ENCODE measurements at regions not wholly inside any gene's neighbourhood (a gene's known extent, or its start where the extent isn't known, plus 50 kb on each side); places are given as distances from the start of the nearest gene placed in this dataset.

GRCh38 chr19:31109636-31110035 lies 239.6 kb downstream of the TSHZ3 start:
- ATAC-seq: no peak
- Mint-ChIP-seq H3K4me3 (no peak overlapping the region), H3K4me1 (peaks cover 8% of the 10 kb centered on the region), H3K27ac (no peak overlapping the region), H3K36me3 (ENCODE audit: low read depth) (no peaks in the 10 kb centered on the region), H3K27me3 (peaks cover 60% of the 10 kb centered on the region)
- DNase-seq: no peak
- no peaks in the 10 kb centered on the region for H3K9me3 ChIP-seq (ENCODE audit: control insufficient read depth, low read length, poor library complexity, severe bottlenecking)

GRCh38 chr19:31107096-31107495 lies 242.1 kb downstream of the TSHZ3 start:
- no peaks in the 10 kb centered on the region for H3K9me3 ChIP-seq (ENCODE audit: control insufficient read depth, low read length, poor library complexity, severe bottlenecking)
- ATAC-seq (no peak), DNase-seq (no peak)
- no peaks in the 10 kb centered on the region for H3K36me3 Mint-ChIP-seq (ENCODE audit: low read depth)
- peaks cover 40% of the 10 kb centered on the region for H3K27me3 Mint-ChIP-seq
- H3K4me3 Mint-ChIP-seq: no peak overlapping the region
- H3K27ac Mint-ChIP-seq: no peak overlapping the region
- peaks cover 13% of the 10 kb centered on the region for H3K4me1 Mint-ChIP-seq

GRCh38 chr19:31105761-31106160 lies 243.5 kb downstream of the TSHZ3 start:
- Mint-ChIP-seq H3K27me3 (peaks cover 31% of the 10 kb centered on the region), H3K27ac (peak overlapping the region; percentile 6), H3K4me1 (peaks cover 15% of the 10 kb centered on the region), H3K4me3 (no peak overlapping the region), H3K36me3 (ENCODE audit: low read depth) (no peaks in the 10 kb centered on the region)
- no peak for DNase-seq
- ATAC-seq: no peak
- H3K9me3 ChIP-seq (ENCODE audit: control insufficient read depth, low read length, poor library complexity, severe bottlenecking): no peaks in the 10 kb centered on the region

- no peak for DNase-seq
- Mint-ChIP-seq H3K4me3 (no peak overlapping the region), H3K4me1 (peaks cover 11% of the 10 kb centered on the region), H3K36me3 (ENCODE audit: low read depth) (no peaks in the 10 kb centered on the region), H3K27me3 (peaks cover 25% of the 10 kb centered on the region), H3K27ac (no peak overlapping the region)
- no peak for ATAC-seq
- no peaks in the 10 kb centered on the region for H3K9me3 ChIP-seq (ENCODE audit: control insufficient read depth, low read length, poor library complexity, severe bottlenecking)
These were observed 244.8 kb downstream of the TSHZ3 start for GRCh38 chr19:31104451-31104850.

- H3K27ac Mint-ChIP-seq: no peak overlapping the region
- H3K27me3 Mint-ChIP-seq: peaks cover 13% of the 10 kb centered on the region
- no peaks in the 10 kb centered on the region for H3K9me3 ChIP-seq (ENCODE audit: control insufficient read depth, low read length, poor library complexity, severe bottlenecking)
- no peaks in the 10 kb centered on the region for H3K36me3 Mint-ChIP-seq (ENCODE audit: low read depth)
- DNase-seq: no peak
- ATAC-seq: no peak
- no peak overlapping the region for H3K4me3 Mint-ChIP-seq
- H3K4me1 Mint-ChIP-seq: peaks cover 7% of the 10 kb centered on the region
These were observed 246.0 kb downstream of the TSHZ3 start for GRCh38 chr19:31103228-31103627.

GRCh38 chr19:31102674-31103073 lies 246.6 kb downstream of the TSHZ3 start:
- Mint-ChIP-seq H3K27me3 (peaks cover 9% of the 10 kb centered on the region), H3K36me3 (ENCODE audit: low read depth) (no peaks in the 10 kb centered on the region)

GRCh38 chr19:31100981-31101380 lies 248.3 kb downstream of the TSHZ3 start:
- Mint-ChIP-seq H3K4me3 (no peak overlapping the region), H3K27me3 (peaks cover 9% of the 10 kb centered on the region), H3K27ac (no peak overlapping the region), H3K4me1 (peaks cover 7% of the 10 kb centered on the region), H3K36me3 (ENCODE audit: low read depth) (no peaks in the 10 kb centered on the region)
- no peaks in the 10 kb centered on the region for H3K9me3 ChIP-seq (ENCODE audit: control insufficient read depth, low read length, poor library complexity, severe bottlenecking)
- ATAC-seq: no peak
- no peak for DNase-seq

More at GRCh38 chr19:31102674-31103073, 246.6 kb downstream of the TSHZ3 start:
- Mint-ChIP-seq H3K4me3 (no peak overlapping the region), H3K4me1 (peaks cover 7% of the 10 kb centered on the region), H3K27ac (no peak overlapping the region)
- no peak for DNase-seq
- H3K9me3 ChIP-seq (ENCODE audit: control insufficient read depth, low read length, poor library complexity, severe bottlenecking): no peaks in the 10 kb centered on the region
- no peak for ATAC-seq

GRCh38 chr19:31100206-31100590 lies 249.0 kb downstream of the TSHZ3 start:
- H3K27me3 Mint-ChIP-seq: peaks cover 9% of the 10 kb centered on the region
- ATAC-seq (no peak), DNase-seq (no peak)
- peaks cover 7% of the 10 kb centered on the region for H3K4me1 Mint-ChIP-seq
- H3K4me3 Mint-ChIP-seq: no peak overlapping the region
- H3K36me3 Mint-ChIP-seq (ENCODE audit: low read depth): no peaks in the 10 kb centered on the region
- H3K9me3 ChIP-seq (ENCODE audit: control insufficient read depth, low read length, poor library complexity, severe bottlenecking): no peaks in the 10 kb centered on the region
- H3K27ac Mint-ChIP-seq: no peak overlapping the region

- Mint-ChIP-seq H3K27me3 (peaks cover 9% of the 10 kb centered on the region), H3K4me1 (peaks cover 7% of the 10 kb centered on the region), H3K27ac (no peak overlapping the region), H3K36me3 (ENCODE audit: low read depth) (no peaks in the 10 kb centered on the region), H3K4me3 (no peak overlapping the region)
- no peaks in the 10 kb centered on the region for H3K9me3 ChIP-seq (ENCODE audit: control insufficient read depth, low read length, poor library complexity, severe bottlenecking)
- no peak for ATAC-seq
- no peak for DNase-seq
These were observed 249.6 kb downstream of the TSHZ3 start for GRCh38 chr19:31099515-31100205.

GRCh38 chr19:31098836-31099235 lies 250.4 kb downstream of the TSHZ3 start:
- H3K27ac Mint-ChIP-seq: no peak overlapping the region
- H3K36me3 Mint-ChIP-seq (ENCODE audit: low read depth): no peaks in the 10 kb centered on the region
- peaks cover 9% of the 10 kb centered on the region for H3K27me3 Mint-ChIP-seq
- peaks cover 7% of the 10 kb centered on the region for H3K4me1 Mint-ChIP-seq
- ATAC-seq (no peak), DNase-seq (no peak)
- H3K4me3 Mint-ChIP-seq: no peak overlapping the region
- H3K9me3 ChIP-seq (ENCODE audit: control insufficient read depth, low read length, poor library complexity, severe bottlenecking): no peaks in the 10 kb centered on the region

GRCh38 chr19:31096935-31097545 lies 252.2 kb downstream of the TSHZ3 start:
- no peaks in the 10 kb centered on the region for H3K36me3 Mint-ChIP-seq (ENCODE audit: low read depth)
- peaks cover 4% of the 10 kb centered on the region for H3K27me3 Mint-ChIP-seq
- no peak overlapping the region for H3K27ac Mint-ChIP-seq
- H3K9me3 ChIP-seq (ENCODE audit: control insufficient read depth, low read length, poor library complexity, severe bottlenecking): no peaks in the 10 kb centered on the region
- ATAC-seq (no peak), DNase-seq (no peak)
- H3K4me3 Mint-ChIP-seq: no peak overlapping the region
- H3K4me1 Mint-ChIP-seq: peaks cover 2% of the 10 kb centered on the region

GRCh38 chr19:31096062-31096830 lies 253.0 kb downstream of the TSHZ3 start:
- H3K9me3 ChIP-seq (ENCODE audit: control insufficient read depth, low read length, poor library complexity, severe bottlenecking): no peaks in the 10 kb centered on the region
- no peak for DNase-seq
- H3K36me3 Mint-ChIP-seq (ENCODE audit: low read depth): no peaks in the 10 kb centered on the region
- ATAC-seq: no peak
- H3K4me3 Mint-ChIP-seq: no peak overlapping the region
- peaks cover 2% of the 10 kb centered on the region for H3K4me1 Mint-ChIP-seq
- no peak overlapping the region for H3K27ac Mint-ChIP-seq
- H3K27me3 Mint-ChIP-seq: peaks cover 10% of the 10 kb centered on the region

- peaks cover 2% of the 10 kb centered on the region for H3K4me1 Mint-ChIP-seq
- H3K9me3 ChIP-seq (ENCODE audit: control insufficient read depth, low read length, poor library complexity, severe bottlenecking): no peaks in the 10 kb centered on the region
- ATAC-seq (no peak), DNase-seq (no peak)
- no peak overlapping the region for H3K27ac Mint-ChIP-seq
- H3K27me3 Mint-ChIP-seq: peaks cover 11% of the 10 kb centered on the region
- H3K36me3 Mint-ChIP-seq (ENCODE audit: low read depth): peaks cover 3% of the 10 kb centered on the region
- H3K4me3 Mint-ChIP-seq: no peak overlapping the region
These were observed 254.0 kb downstream of the TSHZ3 start for GRCh38 chr19:31095100-31095804.

Measured in T-helper 17 cell (primary cell).